Gastroesophageal sphincter (tissue), 4 donors: ENCODE measurements at regions not wholly inside any gene's neighbourhood (a gene's known extent, or its start where the extent isn't known, plus 50 kb on each side); places are given as distances from the start of the nearest gene placed in this dataset.

Experiments
- ATAC-seq: fragments of 150-250 bp; one replicate; pipeline ENCODE4 v1.9.1; 2016; ENCODE audit warnings: mild to moderate bottlenecking, moderate library complexity
- H3K27ac ChIP-seq, 4 donors: fragments of 200-600 bp; sonication (generic) in 3 of 4; 1 replicate in 3 of 4; 2 replicates in 1 of 4; pipeline ENCODE4 v1.5.1; 2016 to 2019
- H3K27me3 ChIP-seq: fragments of 200-600 bp; sonication (generic); one replicate; pipeline ENCODE4 v1.5.1; 2019
- H3K36me3 ChIP-seq, 2 donors: fragments of 200-600 bp; sonication (generic); one replicate each; pipeline ENCODE4 v1.5.1; 2019; ENCODE audit warnings: control low read depth in 1 of 2
- H3K4me1 ChIP-seq, 3 donors: fragments of 200-600 bp; sonication (generic); 1 replicate in 2 of 3; 2 replicates in 1 of 3; pipeline ENCODE4 v1.5.1; 2016 to 2019; ENCODE audit warnings: control low read depth in 2 of 3
- H3K4me3 ChIP-seq, 2 donors: fragments of 200-600 bp; sonication (generic); one replicate each; pipeline ENCODE4 v1.5.1; 2019; ENCODE audit warnings: mild to moderate bottlenecking in 1 of 2, moderate library complexity in 1 of 2
- H3K9me3 ChIP-seq, 3 donors: fragments of 200-600 bp; sonication (generic); one replicate each; pipeline ENCODE4 v1.5.1; 2017 to 2019; ENCODE audit warnings: control low read depth in 2 of 3
- EP300 ChIP-seq: sonication (generic); formaldehyde crosslinking; IDR thresholded peaks from one replicate; pipeline ENCODE4 v1.6.1; 2017; ENCODE audit warnings: antibody characterized with exemption, mild to moderate bottlenecking
- POLR2A ChIP-seq, 2 donors: fragments of 450-650 bp; IDR thresholded peaks; one replicate each; pipeline ENCODE4 v1.6.1; 2017; ENCODE audit warnings: antibody characterized with exemption in 2 of 2, mild to moderate bottlenecking in 2 of 2, moderate library complexity in 1 of 2
- POLR2AphosphoS5 ChIP-seq: sonication (generic); formaldehyde crosslinking; IDR thresholded peaks from one replicate; pipeline ENCODE4 v1.6.1; 2017; ENCODE audit warnings: antibody characterized with exemption
- WGBS, 2 donors: methylation state at CpG; one replicate each; pipeline ENCODE4 v1.1.5; 2018; ENCODE audit warnings: low coverage in 1 of 2; 5-methylcytosine and 5-hydroxymethylcytosine counted together
- TF ChIP-seq, protein P1 (sequence below), 4 experiments: fragments of 200-600 bp in 2 of 4; fragments of 450-650 bp in 2 of 4; sonication (generic) in 1 of 4; IDR thresholded peaks; one replicate each; pipeline ENCODE4 v1.5.1; 2017 to 2019; ENCODE audit warnings: antibody characterized with exemption in 4 of 4, mild to moderate bottlenecking in 2 of 4, moderate library complexity in 2 of 4

DNA sequence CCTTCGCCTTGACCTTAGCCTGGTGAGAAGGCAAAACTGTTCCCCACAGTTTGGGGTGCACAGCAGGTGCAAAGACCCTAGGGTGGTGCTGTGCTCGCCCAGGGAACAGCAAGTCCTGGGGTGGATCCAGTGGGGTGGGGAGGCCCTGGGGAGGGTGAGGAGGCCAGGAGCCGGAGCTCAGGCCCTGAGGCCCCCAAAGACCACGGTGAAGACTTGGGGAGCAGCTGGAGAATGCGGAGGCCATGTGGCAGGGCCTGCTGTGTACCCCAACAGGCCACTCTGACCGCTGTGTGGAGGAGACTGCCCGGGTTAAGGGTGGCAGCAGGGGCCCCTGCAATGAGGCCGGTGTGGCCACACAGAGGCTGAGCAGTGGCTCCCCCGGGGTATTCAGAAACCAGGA lies 101.1 kb upstream of the RTL6 start:
- no peak for TF ChIP-seq POLR2A (IDR thresholded peaks at IDR 0.05)
- no peak for TF ChIP-seq EP300
- TF ChIP-seq, protein P1, sequence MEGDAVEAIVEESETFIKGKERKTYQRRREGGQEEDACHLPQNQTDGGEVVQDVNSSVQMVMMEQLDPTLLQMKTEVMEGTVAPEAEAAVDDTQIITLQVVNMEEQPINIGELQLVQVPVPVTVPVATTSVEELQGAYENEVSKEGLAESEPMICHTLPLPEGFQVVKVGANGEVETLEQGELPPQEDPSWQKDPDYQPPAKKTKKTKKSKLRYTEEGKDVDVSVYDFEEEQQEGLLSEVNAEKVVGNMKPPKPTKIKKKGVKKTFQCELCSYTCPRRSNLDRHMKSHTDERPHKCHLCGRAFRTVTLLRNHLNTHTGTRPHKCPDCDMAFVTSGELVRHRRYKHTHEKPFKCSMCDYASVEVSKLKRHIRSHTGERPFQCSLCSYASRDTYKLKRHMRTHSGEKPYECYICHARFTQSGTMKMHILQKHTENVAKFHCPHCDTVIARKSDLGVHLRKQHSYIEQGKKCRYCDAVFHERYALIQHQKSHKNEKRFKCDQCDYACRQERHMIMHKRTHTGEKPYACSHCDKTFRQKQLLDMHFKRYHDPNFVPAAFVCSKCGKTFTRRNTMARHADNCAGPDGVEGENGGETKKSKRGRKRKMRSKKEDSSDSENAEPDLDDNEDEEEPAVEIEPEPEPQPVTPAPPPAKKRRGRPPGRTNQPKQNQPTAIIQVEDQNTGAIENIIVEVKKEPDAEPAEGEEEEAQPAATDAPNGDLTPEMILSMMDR (IDR thresholded peaks at IDR 0.05), result no peak
- TF ChIP-seq POLR2AphosphoS5, result no peak
- no peaks in the 10 kb centered on the region for H3K9me3 ChIP-seq
- H3K27ac ChIP-seq, result no peak overlapping the region
- no peaks in the 10 kb centered on the region for H3K4me1 ChIP-seq
- H3K36me3 ChIP-seq, result no peaks in the 10 kb centered on the region
- H3K27me3 ChIP-seq, result peaks cover 33% of the 10 kb centered on the region
- H3K4me3 ChIP-seq, result no peak overlapping the region
- 88% methylated on average over 6 of the region's 9 CpGs; no CpG with 5 or more reads in 1 of the 2 donors for WGBS, 2 donors
- no peak for ATAC-seq

DNA sequence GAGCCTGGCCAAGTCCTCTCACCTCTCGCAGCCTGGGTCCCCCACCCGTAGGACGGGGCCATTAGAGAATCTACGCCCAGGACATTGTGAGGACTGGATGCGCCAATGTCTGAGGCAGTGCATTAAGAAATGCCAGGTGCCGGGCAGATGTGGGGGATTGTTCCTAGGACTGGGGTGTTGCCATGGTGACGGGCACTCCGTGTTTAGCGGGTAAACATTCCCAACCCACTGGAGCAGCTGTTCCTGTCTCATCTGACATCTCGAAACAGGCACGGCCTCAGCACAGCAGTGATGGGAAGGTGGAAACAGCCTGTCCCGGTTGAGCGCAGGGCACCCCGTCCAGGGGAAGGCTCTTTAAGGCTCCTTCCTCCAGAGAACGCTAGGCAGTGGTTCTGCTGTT lies 99.6 kb upstream of the RTL6 start:
- WGBS, 2 donors, result 86% methylated on average over 5 of the region's 15 CpGs; no CpG with 5 or more reads in 1 of the 2 donors
- no peak overlapping the region for H3K27ac ChIP-seq
- TF ChIP-seq POLR2A (IDR thresholded peaks at IDR 0.05) (no peak), EP300 (no peak), POLR2AphosphoS5 (no peak)
- TF ChIP-seq, protein P1 (IDR thresholded peaks at IDR 0.05), result no peak
- H3K4me3 ChIP-seq, result no peak overlapping the region
- no peaks in the 10 kb centered on the region for H3K4me1 ChIP-seq
- no peaks in the 10 kb centered on the region for H3K36me3 ChIP-seq
- H3K9me3 ChIP-seq, result no peaks in the 10 kb centered on the region
- H3K27me3 ChIP-seq, result peaks cover 39% of the 10 kb centered on the region
- ATAC-seq, result no peak

DNA sequence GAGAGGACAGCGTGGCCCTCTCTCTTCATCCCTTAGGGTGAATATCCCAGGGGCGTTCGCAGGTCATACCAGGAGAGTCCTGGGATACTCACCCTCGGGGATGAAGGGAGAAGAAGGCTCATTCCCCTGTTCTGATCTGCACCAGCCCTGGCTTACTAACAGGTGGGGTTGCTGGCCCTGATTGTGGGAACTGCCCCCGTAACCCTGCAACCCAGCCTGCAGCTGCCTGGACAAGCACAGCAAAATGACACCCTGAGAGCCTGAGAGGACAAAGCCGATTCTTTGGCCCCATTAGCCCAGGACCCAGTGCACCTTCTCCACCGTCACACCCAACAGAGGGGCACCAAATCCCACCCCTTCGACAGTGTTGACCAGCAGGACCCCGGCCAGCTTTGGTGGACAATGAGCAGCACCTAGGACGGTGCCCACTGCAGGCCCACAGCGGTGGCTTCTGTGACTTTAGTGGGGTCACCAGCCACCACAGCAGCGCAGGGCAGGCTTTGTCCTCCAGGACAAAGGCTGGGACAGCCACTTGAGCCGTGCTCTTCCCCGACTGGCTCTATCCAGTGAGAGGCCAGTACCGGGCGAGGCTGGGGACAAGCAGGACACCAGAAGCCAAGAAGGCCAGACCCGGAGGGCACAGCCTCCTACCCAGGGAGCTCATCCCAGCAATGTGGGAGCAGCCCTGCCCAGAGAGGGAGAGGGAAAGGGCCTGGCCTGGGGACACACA lies 98.5 kb upstream of the RTL6 start:
- no peak overlapping the region for H3K27ac ChIP-seq

DNA sequence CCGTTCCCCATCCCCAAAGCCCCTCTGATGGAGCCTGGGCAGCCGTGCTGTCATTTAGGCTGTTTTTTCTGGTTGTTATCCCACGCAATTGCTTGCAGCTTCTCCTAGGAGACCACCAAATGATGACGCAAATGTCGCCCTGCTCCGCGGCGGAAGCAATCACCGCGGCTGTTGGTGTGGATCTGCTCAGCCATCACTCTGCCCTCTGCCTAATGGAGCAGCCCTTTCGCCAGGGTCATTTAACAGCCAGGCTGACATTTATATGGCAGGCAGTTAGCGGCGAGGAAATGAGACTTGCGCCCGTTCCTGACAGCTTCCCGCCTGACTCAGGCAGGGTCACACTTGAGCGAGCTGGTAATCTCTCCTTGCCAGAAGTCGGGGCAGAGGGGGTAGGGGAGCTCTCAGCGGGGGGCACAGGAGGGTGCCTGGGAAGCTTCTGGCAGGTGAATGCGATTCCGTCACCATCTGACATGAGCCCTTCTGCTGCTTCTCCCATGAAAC lies 97.9 kb upstream of the RTL6 start:
- whole genome bisulfite sequencing, 2 donors, result 56 to 61% methylated on average over 2 to 3 of the region's 21 CpGs
- Histone ChIP-seq H3K4me1 (no peaks in the 10 kb centered on the region), H3K36me3 (no peaks in the 10 kb centered on the region), H3K27ac (no peak overlapping the region), H3K9me3 (no peaks in the 10 kb centered on the region), H3K4me3 (no peak overlapping the region), H3K27me3 (peaks cover 39% of the 10 kb centered on the region)
- TF ChIP-seq POLR2AphosphoS5, result no peak
- TF ChIP-seq EP300, result no peak
- TF ChIP-seq POLR2A (IDR thresholded peaks at IDR 0.05), result no peak
- TF ChIP-seq, protein P1 (IDR thresholded peaks at IDR 0.05), result no peak
- ATAC-seq, result no peak

More for the DNA sequence above, 98.5 kb upstream of the RTL6 start:
- 50 to 100% methylated on average over 1 to 4 of the region's 17 CpGs for WGBS, 2 donors
- H3K36me3 ChIP-seq, result no peaks in the 10 kb centered on the region
- no peaks in the 10 kb centered on the region for H3K4me1 ChIP-seq
- no peaks in the 10 kb centered on the region for H3K9me3 ChIP-seq
- H3K4me3 ChIP-seq, result no peak overlapping the region
- H3K27me3 ChIP-seq, result peaks cover 38% of the 10 kb centered on the region
- no peak for TF ChIP-seq POLR2A (IDR thresholded peaks at IDR 0.05)
- no peak for TF ChIP-seq EP300
- TF ChIP-seq, protein P1 (IDR thresholded peaks at IDR 0.05), result no peak
- no peak for TF ChIP-seq POLR2AphosphoS5
- no peak for ATAC-seq

DNA sequence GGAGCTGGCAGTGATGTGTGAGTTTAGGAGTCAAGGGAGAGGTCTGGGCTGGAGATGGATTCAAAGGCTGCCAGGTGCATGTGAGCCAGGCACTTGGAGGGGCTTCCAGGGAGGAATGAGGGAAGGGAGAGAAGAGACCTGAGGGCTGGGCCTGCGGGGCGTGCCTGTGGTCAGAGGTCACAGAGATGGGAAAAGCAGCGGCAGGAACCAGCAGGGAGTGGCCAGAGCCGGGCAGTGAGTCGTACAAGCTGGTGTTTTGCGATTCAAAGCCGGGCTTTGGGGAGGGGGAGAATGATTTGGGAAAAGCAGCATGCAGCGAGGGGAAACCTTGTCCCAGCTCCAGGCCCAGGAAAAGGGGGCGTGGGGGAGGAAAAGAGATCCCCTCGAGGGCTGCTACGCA lies 96.9 kb upstream of the RTL6 start:
- Histone ChIP-seq H3K27ac (no peak overlapping the region), H3K9me3 (no peaks in the 10 kb centered on the region), H3K36me3 (no peaks in the 10 kb centered on the region), H3K4me3 (no peak overlapping the region), H3K27me3 (peaks cover 49% of the 10 kb centered on the region), H3K4me1 (no peaks in the 10 kb centered on the region)
- no peak for ATAC-seq
- WGBS, 2 donors, result 32 to 47% methylated on average over 4 to 8 of the region's 11 CpGs
- TF ChIP-seq POLR2AphosphoS5, result no peak
- TF ChIP-seq, protein P1 (IDR thresholded peaks at IDR 0.05), result no peak
